ENCODE measurements at regions not wholly inside any gene's neighbourhood (a gene's known extent, or its start where the extent isn't known, plus 50 kb on each side); places are given as distances from the start of the nearest gene placed in this dataset.

GRCh38 chr16:31701734-31702133, 171.9 kb upstream of the ZNF267 start:
- DNase-seq (ENCODE audit: low read depth in 3 of 3, low spot score in 1 of 3) = no peak

GRCh38 chr16:31702796-31703195, 170.8 kb upstream of the ZNF267 start:
- no peak for DNase-seq (ENCODE audit: low read depth in 3 of 3, low spot score in 1 of 3)

- DNase-seq (ENCODE audit: low read depth in 3 of 3, low spot score in 1 of 3) = no peak
Observed at GRCh38 chr16:31703526-31704128, 170.0 kb upstream of the ZNF267 start.

- no peak for DNase-seq (ENCODE audit: low read depth in 3 of 3, low spot score in 1 of 3)
Observed at GRCh38 chr16:31704138-31704537, 169.5 kb upstream of the ZNF267 start.

- no peak for DNase-seq (ENCODE audit: low read depth in 3 of 3, low spot score in 1 of 3)
Observed at GRCh38 chr16:31705371-31705770, 168.2 kb upstream of the ZNF267 start.

- DNase-seq (ENCODE audit: low read depth in 3 of 3, low spot score in 1 of 3) = no peak
Observed at GRCh38 chr16:31706318-31706717, 167.3 kb upstream of the ZNF267 start.

GRCh38 chr16:31706925-31707324, 166.7 kb upstream of the ZNF267 start:
- no peak for DNase-seq (ENCODE audit: low read depth in 3 of 3, low spot score in 1 of 3)

GRCh38 chr16:31707743-31708335, 165.8 kb upstream of the ZNF267 start:
- no peak for DNase-seq (ENCODE audit: low read depth in 3 of 3, low spot score in 1 of 3)

- no peak for DNase-seq (ENCODE audit: low read depth in 3 of 3, low spot score in 1 of 3)
Observed at GRCh38 chr16:31708348-31708747, 165.3 kb upstream of the ZNF267 start.

- DNase-seq (ENCODE audit: low read depth in 3 of 3, low spot score in 1 of 3) = no peak
Observed at GRCh38 chr16:31709181-31709580, 164.4 kb upstream of the ZNF267 start.

- DNase-seq (ENCODE audit: low read depth in 3 of 3, low spot score in 1 of 3) = no peak
Observed at GRCh38 chr16:31710134-31710533, 163.5 kb upstream of the ZNF267 start.

- no peak for DNase-seq (ENCODE audit: low read depth in 3 of 3, low spot score in 1 of 3)
Observed at GRCh38 chr16:31710880-31711279, 162.7 kb upstream of the ZNF267 start.

- DNase-seq (ENCODE audit: low read depth in 3 of 3, low spot score in 1 of 3) = no peak
Observed at GRCh38 chr16:31711344-31711845, 162.2 kb upstream of the ZNF267 start.

GRCh38 chr16:31712064-31712540, 161.5 kb upstream of the ZNF267 start:
- DNase-seq (ENCODE audit: low read depth in 3 of 3, low spot score in 1 of 3) = no peak

- DNase-seq (ENCODE audit: low read depth in 3 of 3, low spot score in 1 of 3) = peak; percentile 77 to 83 (median 79)
Observed at GRCh38 chr16:31713071-31713944, 160.3 kb upstream of the ZNF267 start.

- no peak for DNase-seq (ENCODE audit: low read depth in 3 of 3, low spot score in 1 of 3)
Observed at GRCh38 chr16:31713945-31714902, 159.4 kb upstream of the ZNF267 start.

GRCh38 chr16:31714903-31715504, 158.6 kb upstream of the ZNF267 start:
- no peak for DNase-seq (ENCODE audit: low read depth in 3 of 3, low spot score in 1 of 3)

- no peak for DNase-seq (ENCODE audit: low read depth in 3 of 3, low spot score in 1 of 3)
Observed at GRCh38 chr16:31715915-31716314, 157.7 kb upstream of the ZNF267 start.

GRCh38 chr16:31718998-31719397, 154.6 kb upstream of the ZNF267 start:
- DNase-seq (ENCODE audit: low read depth in 3 of 3, low spot score in 1 of 3) = no peak

GRCh38 chr16:31727553-31727952, 146.1 kb upstream of the ZNF267 start:
- no peak for DNase-seq (ENCODE audit: low read depth in 3 of 3, low spot score in 1 of 3)
